Common myeloid progenitor, CD34-positive (primary cell): ENCODE measurements at regions not wholly inside any gene's neighbourhood (a gene's known extent, or its start where the extent isn't known, plus 50 kb on each side); places are given as distances from the start of the nearest gene placed in this dataset.
"Not testable (repeated sequence)": the region's sequence is repeated elsewhere in the genome, so short reads cannot be mapped to it uniquely, and the experiment has no call there.

Experiments used
- CTCF ChIA-PET: fragments of 350-600 bp; sonication (Branson Sonifier 250); formaldehyde crosslinking; loops from one replicate; lab custom pipeline; 2021; ENCODE audit warnings: antibody characterized with exemption; lab: Charles Lee
- POLR2A ChIA-PET: fragments of 350-600 bp; sonication (Branson Sonifier 250); formaldehyde crosslinking; loops from one replicate; lab custom pipeline; 2021; ENCODE audit warnings: antibody characterized with exemption; lab: Charles Lee
- DNase-seq, 3 donors: peaks; one replicate each; pipeline versions ENCODE4 v3.0.0 to v3.0.0-alpha.2; 2013
- H3K27ac ChIP-seq, 2 experiments: 1 replicate in 1 of 2; 2 replicates in 1 of 2; pipeline ENCODE4 v1.7.0; 2013; ENCODE audit warnings: inconsistent platforms in 2 of 2, low read length in 2 of 2, mild to moderate bottlenecking in 2 of 2, low read depth in 1 of 2, moderate library complexity in 1 of 2; ENCODE audit not compliant: severe bottlenecking in 2 of 2, insufficient read depth in 1 of 2, poor library complexity in 1 of 2
- H3K27me3 ChIP-seq, 5 experiments: replicated peaks in 2 of 5; 1 replicate in 3 of 5; 2 replicates in 2 of 5; pipeline versions ENCODE4 v1.6.1 to v1.7.0; 2013; ENCODE audit warnings: low read length in 4 of 5, mild to moderate bottlenecking in 2 of 5, moderate library complexity in 2 of 5, inconsistent platforms in 1 of 5; ENCODE audit not compliant: insufficient read depth in 5 of 5, control insufficient read depth in 4 of 5
- H3K36me3 ChIP-seq, 4 experiments: 1 replicate in 2 of 4; 2 replicates in 2 of 4; pipeline versions ENCODE4 v1.6.1 to v1.7.0; 2013; ENCODE audit warnings: low read length in 3 of 4, control low read depth in 1 of 4, mild to moderate bottlenecking in 1 of 4; ENCODE audit not compliant: control insufficient read depth in 4 of 4, insufficient read depth in 4 of 4
- H3K4me1 ChIP-seq, 4 experiments: 1 replicate in 3 of 4; 2 replicates in 1 of 4; pipeline versions ENCODE4 v1.6.1 to v1.7.1; 2013; ENCODE audit warnings: low read length in 3 of 4, mild to moderate bottlenecking in 3 of 4, control low read depth in 1 of 4, inconsistent platforms in 1 of 4, moderate library complexity in 1 of 4; ENCODE audit not compliant: control insufficient read depth in 4 of 4, insufficient read depth in 4 of 4; ENCODE audit errors: control extremely low read depth in 1 of 4
- H3K4me3 ChIP-seq, 7 experiments: 1 replicate in 4 of 7; 2 replicates in 3 of 7; pipeline versions ENCODE4 v1.5.1 to v1.7.0; 2013; ENCODE audit warnings: mild to moderate bottlenecking in 7 of 7, low read length in 6 of 7, moderate library complexity in 6 of 7, inconsistent platforms in 2 of 7, low read depth in 2 of 7, control low read depth in 1 of 7; ENCODE audit not compliant: insufficient read depth in 4 of 7, control insufficient read depth in 1 of 7; ENCODE audit errors: extremely low read depth in 1 of 7
- H3K9me3 ChIP-seq, 5 experiments: 1 replicate in 4 of 5; 2 replicates in 1 of 5; pipeline versions ENCODE4 v1.6.1 to v1.7.1; 2013; ENCODE audit warnings: low read length in 4 of 5, mild to moderate bottlenecking in 2 of 5, inconsistent platforms in 1 of 5, low read depth in 1 of 5, moderate library complexity in 1 of 5; ENCODE audit not compliant: control insufficient read depth in 4 of 5, insufficient read depth in 2 of 5; ENCODE audit errors: control extremely low read depth in 1 of 5
- WGBS: methylation state at CpG from one replicate; pipeline ENCODE4 v1.1.5; 2013; ENCODE audit not compliant: insufficient coverage; 5-methylcytosine and 5-hydroxymethylcytosine counted together

- H3K9me3 ChIP-seq, POLR2A ChIA-PET, H3K27ac ChIP-seq, H3K4me1 ChIP-seq, CTCF ChIA-PET, DNase-seq, H3K27me3 ChIP-seq, H3K36me3 ChIP-seq, H3K4me3 ChIP-seq: not testable (repeated sequence)
- WGBS = no CpG with 5 or more reads among the region's 7 CpGs
Measured at GRCh38 chr3:75394102-75394501, 270.0 kb upstream of the FRG2C start.

- H3K4me1 ChIP-seq, POLR2A ChIA-PET, H3K27ac ChIP-seq, DNase-seq, H3K27me3 ChIP-seq, H3K9me3 ChIP-seq, H3K36me3 ChIP-seq, CTCF ChIA-PET, H3K4me3 ChIP-seq: not testable (repeated sequence)
- WGBS = no CpG with 5 or more reads among the region's 15 CpGs
Measured at GRCh38 chr3:75394562-75395360, 269.4 kb upstream of the FRG2C start.

GRCh38 chr3:75395580-75396315, 268.4 kb upstream of the FRG2C start:
- H3K4me1 ChIP-seq = peaks cover 0 to 9% (median 0%) of the 10 kb centered on the region in 4 experiments
- POLR2A ChIA-PET = no interaction called here
- H3K36me3 ChIP-seq = no peaks in the 10 kb centered on the region
- no CpG with 5 or more reads among the region's 61 CpGs for WGBS
- no peaks in the 10 kb centered on the region for H3K27me3 ChIP-seq
- peak overlapping the region in 3 of 7 experiments; percentile 51 to 68 (median 56) for H3K4me3 ChIP-seq
- H3K9me3 ChIP-seq = no peaks in the 10 kb centered on the region
- peak in 1 of 3 donors; percentile 4 for DNase-seq
- H3K27ac ChIP-seq = no peak overlapping the region
- CTCF ChIA-PET = interaction anchor here (1.2 kb wide), 1 partner anchor 15 kb away, joined by 3 read pairs; no protein-coding TSS in a partner anchor

- WGBS = no CpG with 5 or more reads among the region's 29 CpGs
- peak in 1 of 3 donors; percentile 36 for DNase-seq
- POLR2A ChIA-PET = no interaction called here
- Histone ChIP-seq H3K4me1 (peaks cover 0 to 9% (median 0%) of the 10 kb centered on the region in 4 experiments), H3K9me3 (no peaks in the 10 kb centered on the region), H3K4me3 (peak overlapping the region in 3 of 7 experiments; percentile 51 to 68 (median 56)), H3K27ac (no peak overlapping the region), H3K36me3 (no peaks in the 10 kb centered on the region), H3K27me3 (no peaks in the 10 kb centered on the region)
- CTCF ChIA-PET = interaction anchor here (1.2 kb wide), 1 partner anchor 15 kb away, joined by 3 read pairs; no protein-coding TSS in a partner anchor
Measured at GRCh38 chr3:75396316-75396802, 267.8 kb upstream of the FRG2C start.

GRCh38 chr3:75397486-75397885, 266.6 kb upstream of the FRG2C start:
- POLR2A ChIA-PET, H3K4me1 ChIP-seq, H3K36me3 ChIP-seq, H3K27ac ChIP-seq, H3K9me3 ChIP-seq, DNase-seq, H3K4me3 ChIP-seq, CTCF ChIA-PET, H3K27me3 ChIP-seq: not testable (repeated sequence)
- no CpG with 5 or more reads among the region's 20 CpGs for WGBS

- WGBS = no CpG with 5 or more reads among the region's 18 CpGs
- H3K27me3 ChIP-seq, H3K4me1 ChIP-seq, H3K9me3 ChIP-seq, H3K27ac ChIP-seq, H3K4me3 ChIP-seq: not testable (repeated sequence)
- DNase-seq = peak in 1 of 3 donors; percentile 7
- ChIA-PET POLR2A (interaction anchor here (0.7 kb wide), 1 partner anchor 57 kb away, joined by 3 read pairs; no protein-coding TSS in a partner anchor), CTCF (interaction anchor here (1.0 to 4.5 kb wide), 7 partner anchors 9 to 230 kb away, joined by 3 to 22 read pairs (median 4); no protein-coding TSS in a partner anchor)
- peaks cover 2 to 25% (median 8%) of the 10 kb centered on the region in 4 experiments for H3K36me3 ChIP-seq
Measured at GRCh38 chr3:75422101-75422945, 241.8 kb upstream of the FRG2C start.
